Esophagus (tissue), 2 donors: ENCODE measurements at regions not wholly inside any gene's neighbourhood (a gene's known extent, or its start where the extent isn't known, plus 50 kb on each side); places are given as distances from the start of the nearest gene placed in this dataset.

Experiments
- H3K27ac ChIP-seq, 2 donors: one replicate each; pipeline ENCODE4 v1.5.1; 2013; ENCODE audit warnings: low read depth in 2 of 2, mild to moderate bottlenecking in 2 of 2, inconsistent platforms in 1 of 2, low read length in 1 of 2, moderate library complexity in 1 of 2
- H3K27me3 ChIP-seq, 2 donors: one replicate each; pipeline ENCODE4 v1.6.1; 2013; ENCODE audit warnings: low read length in 2 of 2, control low read depth in 1 of 2, mild to moderate bottlenecking in 1 of 2; ENCODE audit not compliant: insufficient read depth in 2 of 2, control insufficient read depth in 1 of 2
- H3K36me3 ChIP-seq, 2 donors: one replicate each; pipeline ENCODE4 v1.6.1; 2013; ENCODE audit warnings: low read length in 1 of 2; ENCODE audit not compliant: control insufficient read depth in 2 of 2, insufficient read depth in 2 of 2
- H3K4me1 ChIP-seq, 2 donors: one replicate each; pipeline ENCODE4 v1.6.1; 2013; ENCODE audit warnings: low read length in 1 of 2; ENCODE audit not compliant: control insufficient read depth in 2 of 2, insufficient read depth in 2 of 2
- H3K4me3 ChIP-seq, 2 donors: one replicate each; pipeline ENCODE4 v1.5.1; 2013; ENCODE audit warnings: low read length in 2 of 2, mild to moderate bottlenecking in 2 of 2, low read depth in 1 of 2, moderate library complexity in 1 of 2
- H3K9me3 ChIP-seq, 2 donors: one replicate each; pipeline ENCODE4 v1.6.1; 2013; ENCODE audit warnings: mild to moderate bottlenecking in 2 of 2, low read depth in 1 of 2, low read length in 1 of 2, moderate library complexity in 1 of 2; ENCODE audit not compliant: control insufficient read depth in 2 of 2, insufficient read depth in 1 of 2
- WGBS, 2 donors: extraction: QIAGEN DNeasy Blood & Tissue Kit; methylation state at CpG; one replicate each; pipeline ENCODE4 v1.1.7; 2013; 5-methylcytosine and 5-hydroxymethylcytosine counted together
- donor health status: healthy with polysubstance abuse.
- donor health status: Bipolar disorder and iron deficiency.

- no peaks in the 10 kb centered on the region for H3K4me1 ChIP-seq
- 63 to 68% methylated on average over 4 of the region's 4 CpGs for WGBS, 2 donors
- H3K9me3 ChIP-seq = no peaks in the 10 kb centered on the region
- H3K36me3 ChIP-seq = no peaks in the 10 kb centered on the region
- H3K27ac ChIP-seq = no peak overlapping the region
- H3K27me3 ChIP-seq = no peaks in the 10 kb centered on the region
- H3K4me3 ChIP-seq = no peak overlapping the region
These were observed 1089.7 kb downstream of the EFNB2 start for GRCh38 chr13:105445796-105446195.

DNA sequence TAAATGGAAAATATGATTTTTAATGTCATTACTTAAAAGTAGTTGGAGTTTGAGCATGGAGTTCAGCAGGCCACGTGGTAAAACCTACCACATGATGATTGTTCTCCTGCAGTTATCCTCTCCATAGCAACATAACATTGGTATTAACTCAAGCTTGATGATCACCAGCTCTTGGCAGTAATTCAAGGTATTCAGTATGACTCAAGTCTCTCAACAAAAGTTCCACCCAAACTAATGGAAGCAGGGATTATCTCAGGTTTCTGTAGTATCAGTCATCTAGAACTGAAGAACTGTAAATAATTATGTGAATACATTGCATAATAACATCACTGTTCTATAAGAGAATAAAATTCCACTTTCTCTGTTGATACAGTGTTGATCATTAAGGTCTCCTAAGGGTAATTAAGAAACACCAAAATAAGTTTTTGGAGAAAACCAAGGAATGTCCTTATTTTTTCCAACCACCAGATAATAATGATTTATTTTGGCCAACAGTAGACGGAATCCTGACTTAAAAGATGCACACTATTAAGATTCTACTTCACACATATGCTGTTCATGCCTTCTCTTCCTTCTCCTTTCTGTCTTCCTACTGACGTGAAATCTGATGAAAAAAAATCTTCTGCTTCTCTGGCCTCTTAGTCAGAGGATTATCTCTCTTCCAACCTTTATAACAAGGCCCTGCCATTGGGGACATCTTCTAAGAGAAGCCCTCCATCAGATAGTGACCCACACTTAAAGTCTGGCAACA, 1092.3 kb downstream of the EFNB2 start:
- WGBS, 2 donors = 21 to 34% methylated on average over 3 of the region's 3 CpGs
- H3K27ac ChIP-seq = peak overlapping the region; percentile 22 to 77

GRCh38 chr13:105442040-105442439, 1093.4 kb downstream of the EFNB2 start:
- Histone ChIP-seq H3K27ac (peak overlapping the region; percentile 49 to 80), H3K27me3 (no peaks in the 10 kb centered on the region), H3K9me3 (no peaks in the 10 kb centered on the region), H3K4me3 (no peak overlapping the region), H3K36me3 (no peaks in the 10 kb centered on the region), H3K4me1 (no peaks in the 10 kb centered on the region)
- 42 to 62% methylated on average over 3 of the region's 3 CpGs for WGBS, 2 donors

More for the DNA sequence above, 1092.3 kb downstream of the EFNB2 start:
- H3K9me3 ChIP-seq = no peaks in the 10 kb centered on the region
- no peaks in the 10 kb centered on the region for H3K4me1 ChIP-seq
- no peaks in the 10 kb centered on the region for H3K36me3 ChIP-seq
- H3K4me3 ChIP-seq = no peak overlapping the region
- no peaks in the 10 kb centered on the region for H3K27me3 ChIP-seq

- Histone ChIP-seq H3K36me3 (no peaks in the 10 kb centered on the region), H3K4me1 (no peaks in the 10 kb centered on the region), H3K27ac (no peak overlapping the region), H3K9me3 (no peaks in the 10 kb centered on the region), H3K27me3 (no peaks in the 10 kb centered on the region), H3K4me3 (no peak overlapping the region)
- WGBS, 2 donors = 58 to 66% methylated on average over 9 of the region's 9 CpGs
These were observed 1094.3 kb downstream of the EFNB2 start for GRCh38 chr13:105441051-105441750.

DNA sequence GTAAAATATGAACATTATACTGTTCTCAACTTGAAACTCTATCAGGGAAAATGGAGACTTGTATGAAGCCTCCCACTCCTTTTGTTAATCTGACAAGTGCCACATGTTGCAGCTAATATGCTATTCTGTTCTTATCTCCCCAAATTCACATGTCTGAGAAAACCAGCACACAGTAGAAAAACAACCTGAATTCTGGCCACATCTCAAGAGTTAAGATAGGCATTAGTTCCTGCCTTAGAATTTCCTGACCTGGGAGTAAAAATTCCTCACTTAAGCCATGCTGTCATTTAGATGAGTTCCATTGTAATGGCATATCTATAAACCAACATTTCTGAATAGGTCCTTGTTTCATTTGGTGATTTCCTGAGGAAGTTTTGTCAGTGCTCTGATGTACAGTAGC, 1098.5 kb downstream of the EFNB2 start:
- no peaks in the 10 kb centered on the region for H3K36me3 ChIP-seq
- H3K4me3 ChIP-seq = no peak overlapping the region
- H3K4me1 ChIP-seq = no peaks in the 10 kb centered on the region
- no peaks in the 10 kb centered on the region for H3K27me3 ChIP-seq
- H3K27ac ChIP-seq = no peak overlapping the region
- H3K9me3 ChIP-seq = no peaks in the 10 kb centered on the region

DNA sequence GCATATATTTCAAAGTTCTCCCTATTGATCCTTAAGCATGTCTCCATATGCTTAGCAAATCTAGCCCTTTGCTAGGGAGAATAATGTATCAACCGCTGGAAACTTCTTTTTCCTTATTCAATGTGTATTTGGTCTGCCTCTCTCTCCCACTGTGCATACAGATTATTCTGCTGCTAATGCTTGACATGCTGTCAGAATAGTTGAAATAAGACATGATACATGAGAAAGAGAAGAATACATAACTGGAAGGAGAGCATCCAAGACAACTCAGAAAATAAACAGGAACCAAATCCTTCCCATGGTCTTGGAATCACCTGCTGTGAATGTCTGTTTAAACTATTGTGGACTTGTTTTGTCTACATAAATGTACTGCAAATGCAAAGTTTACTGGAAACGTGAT, 1103.0 kb downstream of the EFNB2 start:
- WGBS, 2 donors = 65 to 70% methylated on average over 2 of the region's 2 CpGs
- no peaks in the 10 kb centered on the region for H3K36me3 ChIP-seq
- H3K27me3 ChIP-seq = no peaks in the 10 kb centered on the region
- no peaks in the 10 kb centered on the region for H3K4me1 ChIP-seq
- no peak overlapping the region for H3K4me3 ChIP-seq
- no peaks in the 10 kb centered on the region for H3K9me3 ChIP-seq
- no peak overlapping the region for H3K27ac ChIP-seq

- Histone ChIP-seq H3K36me3 (no peaks in the 10 kb centered on the region), H3K27me3 (no peaks in the 10 kb centered on the region), H3K27ac (no peak overlapping the region), H3K4me3 (no peak overlapping the region), H3K9me3 (no peaks in the 10 kb centered on the region), H3K4me1 (no peaks in the 10 kb centered on the region)
- WGBS, 2 donors = 50 to 55% methylated on average over 2 of the region's 2 CpGs
These were observed 1106.7 kb downstream of the EFNB2 start for GRCh38 chr13:105428811-105429210.

- WGBS, 2 donors = 78 to 84% methylated on average over 5 of the region's 5 CpGs
- H3K4me3 ChIP-seq = no peak overlapping the region
- no peaks in the 10 kb centered on the region for H3K27me3 ChIP-seq
- no peaks in the 10 kb centered on the region for H3K36me3 ChIP-seq
- no peaks in the 10 kb centered on the region for H3K4me1 ChIP-seq
- H3K9me3 ChIP-seq = no peaks in the 10 kb centered on the region
- H3K27ac ChIP-seq = no peak overlapping the region
These were observed 1109.0 kb downstream of the EFNB2 start for GRCh38 chr13:105426441-105426840.

DNA sequence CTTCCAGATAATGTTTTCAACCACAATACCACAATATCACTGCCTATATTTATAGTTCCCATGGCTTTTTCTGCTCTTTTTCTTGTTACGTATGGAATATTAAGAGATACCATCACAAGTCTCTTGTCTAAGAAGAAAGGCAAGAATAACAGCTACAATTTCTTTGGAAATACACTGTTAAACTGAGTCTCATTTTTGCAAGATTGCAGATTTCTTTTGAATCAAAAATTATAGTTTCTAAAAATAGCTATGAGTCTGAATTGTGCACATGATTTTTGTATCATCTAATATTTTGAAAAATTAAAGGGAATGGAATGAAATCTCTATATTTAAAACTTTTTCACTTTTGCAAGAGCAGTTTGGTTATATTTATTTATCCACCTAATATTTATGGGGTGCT, 1120.8 kb downstream of the EFNB2 start:
- WGBS, 2 donors = 73 to 80% methylated on average over 1 of the region's 1 CpG
- Histone ChIP-seq H3K4me1 (no peaks in the 10 kb centered on the region), H3K27me3 (no peaks in the 10 kb centered on the region), H3K4me3 (no peak overlapping the region), H3K27ac (no peak overlapping the region), H3K36me3 (no peaks in the 10 kb centered on the region), H3K9me3 (no peaks in the 10 kb centered on the region)

DNA sequence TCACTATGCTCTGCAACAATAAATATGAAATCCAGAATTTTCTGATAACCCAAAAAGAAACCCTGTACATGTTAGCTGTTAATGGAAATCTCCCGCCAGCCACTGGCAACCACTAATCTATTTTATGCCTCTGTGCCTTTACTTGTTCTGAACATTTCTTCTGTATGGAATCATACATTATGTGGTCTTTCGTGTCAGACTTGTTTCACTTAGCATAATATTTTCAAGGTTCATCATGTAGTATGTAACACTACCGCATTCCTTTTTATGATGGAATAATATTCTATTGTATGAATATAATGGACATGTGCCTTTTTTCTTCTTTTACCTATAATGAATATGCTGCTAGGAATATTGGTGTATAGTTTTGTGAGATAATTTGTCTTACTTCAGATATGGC, 1123.3 kb downstream of the EFNB2 start:
- Histone ChIP-seq H3K4me3 (no peak overlapping the region), H3K9me3 (no peaks in the 10 kb centered on the region), H3K27ac (no peak overlapping the region), H3K36me3 (no peaks in the 10 kb centered on the region), H3K4me1 (no peaks in the 10 kb centered on the region), H3K27me3 (no peaks in the 10 kb centered on the region)
- 88 to 90% methylated on average over 3 of the region's 3 CpGs for WGBS, 2 donors
